Activated CD4-positive, alpha-beta T cell treated with anti-CD3 and anti-CD28 coated beads, Interleukin-2, amount 10 ng/mL, durations not matched to agents 7 days and 5 days (primary cell): ENCODE measurements at regions not wholly inside any gene's neighbourhood (a gene's known extent, or its start where the extent isn't known, plus 50 kb on each side); places are given as distances from the start of the nearest gene placed in this dataset.
"Not testable (repeated sequence)": the region's sequence is repeated elsewhere in the genome, so short reads cannot be mapped to it uniquely, and the experiment has no call there.

Experiments used
- CTCF ChIA-PET: fragments of 350-600 bp; sonication (Branson Sonifier 250); formaldehyde crosslinking; loops from one replicate; lab custom pipeline; 2021; ENCODE audit warnings: antibody characterized with exemption; lab: Charles Lee
- POLR2A ChIA-PET: fragments of 350-600 bp; sonication (Branson Sonifier 250); formaldehyde crosslinking; loops from one replicate; lab custom pipeline; 2021; ENCODE audit warnings: antibody characterized with exemption; lab: Charles Lee
- DNase-seq: peaks from one replicate; pipeline ENCODE4 v3.0.0-alpha.2; 2020
- H3K27ac Mint-ChIP-seq: one replicate; pipeline ENCODE4 v1.8.0; 2021; ENCODE audit warnings: mild to moderate bottlenecking, moderate library complexity, mixed read lengths
- H3K27me3 Mint-ChIP-seq: one replicate; pipeline ENCODE4 v1.8.0; 2021; ENCODE audit warnings: mixed read lengths
- H3K36me3 Mint-ChIP-seq: one replicate; pipeline ENCODE4 v1.8.0; 2021; ENCODE audit warnings: low read depth, mixed read lengths
- H3K4me1 Mint-ChIP-seq: one replicate; pipeline ENCODE4 v1.8.0; 2021; ENCODE audit warnings: mixed read lengths
- H3K4me3 Mint-ChIP-seq: one replicate; pipeline ENCODE4 v1.8.0; 2021; ENCODE audit warnings: mild to moderate bottlenecking, moderate library complexity, mixed read lengths
- H3K9me3 Mint-ChIP-seq: one replicate; pipeline ENCODE4 v1.8.0; 2021; ENCODE audit warnings: mixed read lengths

- ChIA-PET CTCF (no interaction called here), POLR2A (no interaction called here)
- Mint-ChIP-seq H3K27me3 (peaks cover 15% of the 10 kb centered on the region), H3K9me3 (no peaks in the 10 kb centered on the region), H3K4me3 (no peak overlapping the region), H3K4me1 (no peaks in the 10 kb centered on the region), H3K36me3 (no peaks in the 10 kb centered on the region), H3K27ac (no peak overlapping the region)
- no peak for DNase-seq
Measured at GRCh38 chr15:38844736-38845135, 280.1 kb upstream of the RASGRP1 start.

DNA sequence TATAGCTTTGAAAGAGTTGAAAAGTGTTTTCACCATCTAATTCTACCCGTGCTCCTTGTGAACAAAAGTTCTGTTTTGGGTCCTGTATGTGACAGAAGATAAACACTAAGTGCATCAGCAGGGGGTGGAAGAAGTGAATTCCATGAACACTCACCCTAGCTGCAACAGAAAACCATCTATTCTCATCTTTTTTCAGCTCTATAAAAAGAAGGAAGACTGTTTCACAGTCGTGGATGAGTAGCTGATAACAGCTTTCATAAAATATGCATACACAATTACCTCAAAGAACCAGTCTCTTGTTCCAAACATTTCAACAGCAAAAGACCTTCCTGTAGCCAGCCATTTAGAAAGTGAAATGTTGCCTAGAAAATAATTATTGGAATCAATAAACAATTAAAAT is 281.7 kb upstream of the RASGRP1 start:
- POLR2A ChIA-PET, result no interaction called here
- no peak overlapping the region for H3K4me3 Mint-ChIP-seq
- no peaks in the 10 kb centered on the region for H3K4me1 Mint-ChIP-seq
- no peak overlapping the region for H3K27ac Mint-ChIP-seq
- H3K9me3 Mint-ChIP-seq, result no peaks in the 10 kb centered on the region
- no peak for DNase-seq
- H3K27me3 Mint-ChIP-seq, result peaks cover 17% of the 10 kb centered on the region
- CTCF ChIA-PET, result interaction anchor here (0.8 to 1.3 kb wide), 2 partner anchors 13 to 14 kb away, joined by 3 read pairs; no protein-coding TSS in a partner anchor
- H3K36me3 Mint-ChIP-seq, result no peaks in the 10 kb centered on the region

- POLR2A ChIA-PET, result no interaction called here
- H3K27me3 Mint-ChIP-seq, result peaks cover 19% of the 10 kb centered on the region
- no peak overlapping the region for H3K27ac Mint-ChIP-seq
- H3K36me3 Mint-ChIP-seq, result no peaks in the 10 kb centered on the region
- DNase-seq, result no peak
- H3K9me3 Mint-ChIP-seq, result no peaks in the 10 kb centered on the region
- H3K4me1 Mint-ChIP-seq, result no peaks in the 10 kb centered on the region
- no peak overlapping the region for H3K4me3 Mint-ChIP-seq
- CTCF ChIA-PET, result no interaction called here
Measured at GRCh38 chr15:38847666-38848065, 283.1 kb upstream of the RASGRP1 start.

DNA sequence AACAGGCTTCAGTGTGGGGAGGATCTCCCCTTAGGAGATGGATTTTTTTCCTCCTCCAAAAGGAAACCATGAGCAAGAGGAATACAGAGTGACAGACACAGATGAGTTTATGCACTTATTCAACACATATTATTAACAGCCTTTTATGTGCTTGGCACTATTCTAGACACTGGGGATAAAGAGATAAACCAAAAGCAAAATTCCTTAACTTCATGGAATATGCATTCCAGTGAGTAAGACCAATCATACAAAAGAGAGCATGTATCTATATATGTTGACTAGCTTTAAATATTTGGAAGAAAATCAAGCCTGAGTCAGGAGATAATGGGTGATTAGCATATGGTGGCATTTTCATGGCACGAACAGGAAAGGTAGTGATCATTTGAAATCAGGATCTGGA is 284.4 kb upstream of the RASGRP1 start:
- H3K36me3 Mint-ChIP-seq, result no peaks in the 10 kb centered on the region
- no peaks in the 10 kb centered on the region for H3K9me3 Mint-ChIP-seq
- no peaks in the 10 kb centered on the region for H3K4me1 Mint-ChIP-seq
- CTCF ChIA-PET, result interaction anchor here (0.6 kb wide), 1 partner anchor 33 kb away, joined by 6 read pairs; no protein-coding TSS in a partner anchor
- DNase-seq, result no peak
- H3K27me3 Mint-ChIP-seq, result peaks cover 15% of the 10 kb centered on the region
- POLR2A ChIA-PET, result no interaction called here
- no peak overlapping the region for H3K27ac Mint-ChIP-seq
- no peak overlapping the region for H3K4me3 Mint-ChIP-seq

- DNase-seq, H3K27ac Mint-ChIP-seq, H3K4me3 Mint-ChIP-seq, POLR2A ChIA-PET, H3K36me3 Mint-ChIP-seq, CTCF ChIA-PET, H3K4me1 Mint-ChIP-seq, H3K9me3 Mint-ChIP-seq: not testable (repeated sequence)
- H3K27me3 Mint-ChIP-seq, result peaks cover 22% of the 10 kb centered on the region
Measured at GRCh38 chr15:38852188-38852587, 287.6 kb upstream of the RASGRP1 start.

- Mint-ChIP-seq H3K36me3 (no peaks in the 10 kb centered on the region), H3K4me1 (no peaks in the 10 kb centered on the region), H3K27me3 (peaks cover 25% of the 10 kb centered on the region), H3K4me3 (no peak overlapping the region), H3K27ac (no peak overlapping the region), H3K9me3 (no peaks in the 10 kb centered on the region)
- ChIA-PET CTCF (no interaction called here), POLR2A (no interaction called here)
- peak; percentile 24 for DNase-seq
Measured at GRCh38 chr15:38853608-38854007, 289.0 kb upstream of the RASGRP1 start.

DNA sequence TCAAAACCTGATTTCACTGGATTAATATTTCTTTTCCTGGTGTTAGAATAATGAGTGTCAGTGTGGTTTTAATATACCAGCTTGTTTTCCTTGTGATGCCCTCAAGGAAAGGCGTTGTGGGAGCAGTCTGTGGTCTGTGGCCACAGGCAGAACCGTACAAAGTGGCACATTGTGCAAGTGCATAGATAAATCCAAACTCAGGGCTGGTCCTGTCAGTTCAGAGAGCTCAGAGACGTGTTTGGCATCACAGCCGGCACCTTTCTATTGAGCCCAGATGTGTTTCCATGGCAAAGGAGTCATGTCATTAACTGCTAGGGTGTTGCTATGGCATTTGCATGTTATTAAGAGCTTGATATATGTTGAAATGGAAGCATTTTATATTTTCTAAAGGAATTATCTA is 289.9 kb upstream of the RASGRP1 start:
- peaks cover 25% of the 10 kb centered on the region for H3K27me3 Mint-ChIP-seq
- no peaks in the 10 kb centered on the region for H3K36me3 Mint-ChIP-seq
- H3K27ac Mint-ChIP-seq, result no peak overlapping the region
- POLR2A ChIA-PET, result no interaction called here
- CTCF ChIA-PET, result no interaction called here
- DNase-seq, result no peak
- no peaks in the 10 kb centered on the region for H3K9me3 Mint-ChIP-seq
- no peaks in the 10 kb centered on the region for H3K4me1 Mint-ChIP-seq
- H3K4me3 Mint-ChIP-seq, result no peak overlapping the region

- DNase-seq, result no peak
- Mint-ChIP-seq H3K27ac (no peak overlapping the region), H3K27me3 (peaks cover 27% of the 10 kb centered on the region), H3K4me3 (no peak overlapping the region), H3K36me3 (no peaks in the 10 kb centered on the region), H3K4me1 (no peaks in the 10 kb centered on the region), H3K9me3 (no peaks in the 10 kb centered on the region)
- POLR2A ChIA-PET, result no interaction called here
- CTCF ChIA-PET, result interaction anchor here (1.6 kb wide), 1 partner anchor 10 kb away, joined by 4 read pairs; no protein-coding TSS in a partner anchor
Measured at GRCh38 chr15:38857814-38858213, 293.2 kb upstream of the RASGRP1 start.

DNA sequence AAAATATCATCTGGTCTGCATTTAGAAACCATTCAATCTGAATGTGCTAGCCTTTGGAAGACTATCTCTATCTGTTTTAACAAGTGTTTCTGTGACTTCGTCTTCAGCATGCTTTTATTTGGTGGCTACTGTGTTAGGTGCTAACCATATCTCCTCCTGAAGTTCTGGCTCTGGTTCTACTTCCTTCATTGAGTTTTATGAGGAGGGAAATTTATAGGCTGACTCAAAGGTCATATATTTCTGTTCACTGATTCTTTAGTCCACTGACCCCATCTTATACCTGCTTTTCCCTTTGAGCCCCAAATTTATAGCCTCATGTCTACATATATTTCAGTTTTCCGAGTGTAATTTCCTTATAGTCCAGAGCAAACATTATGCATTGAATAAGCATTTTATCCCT is 295.0 kb upstream of the RASGRP1 start:
- no peaks in the 10 kb centered on the region for H3K9me3 Mint-ChIP-seq
- H3K4me3 Mint-ChIP-seq, result no peak overlapping the region
- no peaks in the 10 kb centered on the region for H3K36me3 Mint-ChIP-seq
- no peaks in the 10 kb centered on the region for H3K4me1 Mint-ChIP-seq
- CTCF ChIA-PET, result interaction anchor here (0.8 to 1.6 kb wide), 2 partner anchors 8 to 13 kb away, joined by 3 to 4 read pairs; no protein-coding TSS in a partner anchor
- peaks cover 20% of the 10 kb centered on the region for H3K27me3 Mint-ChIP-seq
- POLR2A ChIA-PET, result no interaction called here
- no peak overlapping the region for H3K27ac Mint-ChIP-seq
- no peak for DNase-seq

GRCh38 chr15:38860253-38860652 is 295.6 kb upstream of the RASGRP1 start:
- Mint-ChIP-seq H3K4me3 (no peak overlapping the region), H3K36me3 (no peaks in the 10 kb centered on the region), H3K27ac (no peak overlapping the region), H3K9me3 (no peaks in the 10 kb centered on the region), H3K27me3 (peaks cover 17% of the 10 kb centered on the region), H3K4me1 (no peaks in the 10 kb centered on the region)
- ChIA-PET CTCF (interaction anchor here (1.0 kb wide), 1 partner anchor 14 kb away, joined by 3 read pairs; no protein-coding TSS in a partner anchor), POLR2A (no interaction called here)
- no peak for DNase-seq

DNA sequence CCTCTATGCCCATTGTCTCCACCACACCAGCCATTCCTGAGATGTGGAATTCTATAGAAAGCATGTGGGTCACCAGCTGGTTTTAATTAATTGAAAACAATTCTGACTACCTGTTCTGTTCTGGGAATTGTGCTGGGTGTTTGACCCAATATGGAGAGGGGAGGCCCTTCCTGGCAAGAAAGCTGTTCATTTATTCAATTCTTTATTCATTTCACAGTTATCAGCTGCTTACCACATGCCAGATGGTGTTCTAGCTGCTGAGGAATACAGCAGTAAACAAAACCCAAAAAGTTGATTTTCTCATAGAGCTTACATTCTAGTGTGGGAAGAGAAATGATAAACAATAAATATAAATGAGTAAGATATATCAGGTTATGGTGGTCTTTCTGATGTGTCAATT is 296.1 kb upstream of the RASGRP1 start:
- Mint-ChIP-seq H3K4me3 (no peak overlapping the region), H3K27me3 (peaks cover 14% of the 10 kb centered on the region), H3K36me3 (no peaks in the 10 kb centered on the region), H3K9me3 (no peaks in the 10 kb centered on the region), H3K27ac (no peak overlapping the region), H3K4me1 (no peaks in the 10 kb centered on the region)
- DNase-seq, result no peak
- ChIA-PET POLR2A (no interaction called here), CTCF (interaction anchor here (1.0 kb wide), 1 partner anchor 14 kb away, joined by 3 read pairs; no protein-coding TSS in a partner anchor)

DNA sequence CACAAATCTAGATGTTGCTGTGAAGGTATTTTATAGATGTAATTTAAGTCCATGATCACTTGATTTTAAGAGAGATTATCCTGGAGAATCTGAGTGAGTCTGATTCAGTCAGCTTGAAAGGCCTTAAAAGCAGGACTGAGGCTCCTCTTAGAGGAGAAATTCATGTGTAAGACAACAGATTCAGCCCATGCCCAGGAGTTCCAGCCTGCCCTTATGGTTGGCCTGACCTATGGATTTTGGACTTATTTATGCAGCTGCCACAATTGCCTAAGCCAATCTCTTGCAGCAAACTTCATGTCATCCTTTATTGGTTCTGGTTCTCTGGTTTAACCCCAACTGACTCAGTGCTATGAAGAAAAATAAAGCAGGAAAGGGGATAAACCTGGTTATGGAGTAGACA is 296.5 kb upstream of the RASGRP1 start:
- no peak for DNase-seq
- CTCF ChIA-PET, result interaction anchor here (1.0 kb wide), 1 partner anchor 15 kb away, joined by 3 read pairs; no protein-coding TSS in a partner anchor
- H3K4me1 Mint-ChIP-seq, result no peaks in the 10 kb centered on the region

GRCh38 chr15:38862099-38862498 is 297.5 kb upstream of the RASGRP1 start:
- H3K9me3 Mint-ChIP-seq, result no peaks in the 10 kb centered on the region
- H3K4me1 Mint-ChIP-seq, result no peaks in the 10 kb centered on the region
- no peaks in the 10 kb centered on the region for H3K36me3 Mint-ChIP-seq
- POLR2A ChIA-PET, result no interaction called here
- CTCF ChIA-PET, result no interaction called here
- H3K27me3 Mint-ChIP-seq, result peaks cover 14% of the 10 kb centered on the region
- H3K27ac Mint-ChIP-seq, result no peak overlapping the region
- DNase-seq, result no peak
- H3K4me3 Mint-ChIP-seq, result no peak overlapping the region

More for the DNA sequence above, 296.5 kb upstream of the RASGRP1 start:
- Mint-ChIP-seq H3K27ac (no peak overlapping the region), H3K36me3 (no peaks in the 10 kb centered on the region), H3K4me3 (no peak overlapping the region), H3K27me3 (peaks cover 15% of the 10 kb centered on the region), H3K9me3 (no peaks in the 10 kb centered on the region)
- POLR2A ChIA-PET, result no interaction called here

- H3K4me3 Mint-ChIP-seq, result no peak overlapping the region
- no peaks in the 10 kb centered on the region for H3K36me3 Mint-ChIP-seq
- peaks cover 10% of the 10 kb centered on the region for H3K27me3 Mint-ChIP-seq
- no peak overlapping the region for H3K27ac Mint-ChIP-seq
- H3K9me3 Mint-ChIP-seq, result no peaks in the 10 kb centered on the region
- DNase-seq, result no peak
- H3K4me1 Mint-ChIP-seq, result no peaks in the 10 kb centered on the region
- ChIA-PET CTCF (no interaction called here), POLR2A (no interaction called here)
Measured at GRCh38 chr15:38863381-38863780, 298.8 kb upstream of the RASGRP1 start.
